ENCODE measurements at regions not wholly inside any gene's neighbourhood (a gene's known extent, or its start where the extent isn't known, plus 50 kb on each side); places are given as distances from the start of the nearest gene placed in this dataset.

DNA sequence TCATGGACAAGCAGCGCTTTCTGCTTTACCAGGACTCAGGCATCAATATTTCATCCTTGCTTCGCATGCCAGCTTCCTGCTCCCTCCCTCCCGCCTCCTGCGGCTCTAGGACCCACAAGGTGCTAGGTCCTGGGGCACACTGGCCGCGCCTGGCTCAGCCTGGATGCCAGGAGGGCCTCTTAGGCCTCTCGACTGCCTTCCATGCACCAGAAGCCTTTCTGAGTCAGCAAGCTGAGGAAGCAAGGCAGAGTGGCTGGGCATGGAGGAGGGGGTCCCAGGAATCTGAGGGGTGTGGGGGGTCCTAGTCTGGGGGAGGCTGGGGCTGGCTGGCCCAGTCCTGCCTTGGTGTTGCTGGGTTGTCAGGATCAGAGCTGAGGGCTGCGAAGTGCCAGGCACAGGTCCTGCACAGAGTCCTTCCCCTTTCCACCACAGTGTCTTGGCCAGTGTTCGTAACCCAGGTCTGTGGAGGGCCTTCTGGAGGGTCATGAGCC is 61.0 kb upstream of the THY1 start:
- intact Hi-C loops (cut with DNase I; ENCODE audit: low total_unique reads) = loop anchor here (5.0 to 10.0 kb wide), 3 partner anchors 161 to 623 kb away; partner anchors contain the start of gene NECTIN1
- WGBS, 2 donors = 89 to 95% methylated on average over 9 of the region's 9 CpGs

DNA sequence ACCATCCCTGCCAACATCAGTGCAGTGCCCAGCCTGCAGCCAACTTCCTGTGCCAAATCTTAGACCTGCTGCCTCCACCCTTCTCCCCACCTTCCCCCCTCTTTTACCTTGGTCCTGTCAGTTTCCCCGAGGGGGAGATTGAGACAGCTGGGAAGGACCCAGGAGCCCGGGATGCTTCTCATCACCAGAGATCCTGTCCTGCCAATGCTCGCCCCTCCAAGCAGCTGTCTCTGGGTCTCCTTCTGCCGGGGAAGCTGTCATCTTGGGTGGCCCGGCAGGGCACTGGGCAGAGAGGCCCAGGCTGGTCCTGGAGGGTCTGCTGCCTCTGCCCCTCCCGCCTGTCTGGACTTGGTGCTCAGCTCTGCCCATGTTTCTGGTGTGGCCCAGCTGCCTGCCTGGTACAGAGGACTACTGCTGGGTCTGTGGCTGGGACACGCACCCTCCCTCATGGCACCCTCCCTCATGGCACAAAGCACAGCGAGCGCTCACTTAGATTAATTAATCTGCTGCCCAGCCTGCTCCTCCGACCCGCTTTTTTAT is 60.4 kb upstream of the THY1 start:
- peak in 1 of 2 donors; percentile 76 for DNase-seq (ENCODE audit: low spot score in 2 of 2)
- TF ChIP-seq, protein P1, sequence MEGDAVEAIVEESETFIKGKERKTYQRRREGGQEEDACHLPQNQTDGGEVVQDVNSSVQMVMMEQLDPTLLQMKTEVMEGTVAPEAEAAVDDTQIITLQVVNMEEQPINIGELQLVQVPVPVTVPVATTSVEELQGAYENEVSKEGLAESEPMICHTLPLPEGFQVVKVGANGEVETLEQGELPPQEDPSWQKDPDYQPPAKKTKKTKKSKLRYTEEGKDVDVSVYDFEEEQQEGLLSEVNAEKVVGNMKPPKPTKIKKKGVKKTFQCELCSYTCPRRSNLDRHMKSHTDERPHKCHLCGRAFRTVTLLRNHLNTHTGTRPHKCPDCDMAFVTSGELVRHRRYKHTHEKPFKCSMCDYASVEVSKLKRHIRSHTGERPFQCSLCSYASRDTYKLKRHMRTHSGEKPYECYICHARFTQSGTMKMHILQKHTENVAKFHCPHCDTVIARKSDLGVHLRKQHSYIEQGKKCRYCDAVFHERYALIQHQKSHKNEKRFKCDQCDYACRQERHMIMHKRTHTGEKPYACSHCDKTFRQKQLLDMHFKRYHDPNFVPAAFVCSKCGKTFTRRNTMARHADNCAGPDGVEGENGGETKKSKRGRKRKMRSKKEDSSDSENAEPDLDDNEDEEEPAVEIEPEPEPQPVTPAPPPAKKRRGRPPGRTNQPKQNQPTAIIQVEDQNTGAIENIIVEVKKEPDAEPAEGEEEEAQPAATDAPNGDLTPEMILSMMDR (IDR thresholded peaks at IDR 0.05) = no peak
- TF ChIP-seq POLR2A (IDR thresholded peaks at IDR 0.05) = no peak
- intact Hi-C loops (cut with DNase I; ENCODE audit: low total_unique reads) = loop anchor here (5.0 to 10.0 kb wide), 3 partner anchors 161 to 624 kb away; partner anchors contain the start of gene NECTIN1
- H3K4me3 ChIP-seq (ENCODE audit: low read depth, poor library complexity, severe bottlenecking) = no peak overlapping the region
- WGBS, 2 donors = 89 to 91% methylated on average over 11 of the region's 11 CpGs

More for the DNA sequence above, 61.0 kb upstream of the THY1 start:
- H3K4me3 ChIP-seq (ENCODE audit: low read depth, poor library complexity, severe bottlenecking) = no peak overlapping the region
- TF ChIP-seq, protein P1 (IDR thresholded peaks at IDR 0.05) = no peak
- no peak for TF ChIP-seq POLR2A (IDR thresholded peaks at IDR 0.05)
- DNase-seq (ENCODE audit: low spot score in 2 of 2) = peak in 1 of 2 donors; percentile 70

DNA sequence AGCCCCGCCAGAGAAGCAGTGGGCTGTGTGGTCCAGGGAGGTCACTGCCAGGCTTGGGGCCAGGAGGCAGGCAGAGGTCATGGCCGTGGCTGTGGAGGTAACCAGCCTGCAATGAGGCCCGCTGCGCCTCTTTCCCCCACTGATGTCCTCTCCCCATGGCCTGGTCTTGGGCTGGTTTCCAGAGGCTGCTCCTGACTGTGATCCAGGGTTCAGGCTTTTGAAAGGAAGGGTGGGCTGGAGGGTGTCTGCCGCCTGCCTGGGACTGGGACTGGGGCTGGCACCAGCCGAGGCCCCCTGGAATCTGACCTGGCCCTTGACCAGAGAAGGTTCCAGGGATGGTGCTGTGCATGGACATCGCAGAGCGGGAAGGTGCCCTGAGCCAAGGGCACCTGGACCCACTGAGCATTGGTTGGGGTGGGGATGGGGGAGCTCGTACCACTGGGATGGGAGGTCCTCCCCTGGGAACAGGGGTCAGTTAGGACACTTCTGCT is 59.6 kb upstream of the THY1 start:
- peak in 1 of 2 donors; percentile 83 for DNase-seq (ENCODE audit: low spot score in 2 of 2)
- intact Hi-C loops (cut with DNase I; ENCODE audit: low total_unique reads) = loop anchor here (5.0 to 10.0 kb wide), 3 partner anchors 162 to 625 kb away; partner anchors contain the start of gene NECTIN1
- 80 to 96% methylated on average over 7 to 9 of the region's 9 CpGs for WGBS, 2 donors
- TF ChIP-seq POLR2A (IDR thresholded peaks at IDR 0.05) = no peak
- TF ChIP-seq, protein P1 (IDR thresholded peaks at IDR 0.05) = no peak
- H3K4me3 ChIP-seq (ENCODE audit: low read depth, poor library complexity, severe bottlenecking) = no peak overlapping the region

DNA sequence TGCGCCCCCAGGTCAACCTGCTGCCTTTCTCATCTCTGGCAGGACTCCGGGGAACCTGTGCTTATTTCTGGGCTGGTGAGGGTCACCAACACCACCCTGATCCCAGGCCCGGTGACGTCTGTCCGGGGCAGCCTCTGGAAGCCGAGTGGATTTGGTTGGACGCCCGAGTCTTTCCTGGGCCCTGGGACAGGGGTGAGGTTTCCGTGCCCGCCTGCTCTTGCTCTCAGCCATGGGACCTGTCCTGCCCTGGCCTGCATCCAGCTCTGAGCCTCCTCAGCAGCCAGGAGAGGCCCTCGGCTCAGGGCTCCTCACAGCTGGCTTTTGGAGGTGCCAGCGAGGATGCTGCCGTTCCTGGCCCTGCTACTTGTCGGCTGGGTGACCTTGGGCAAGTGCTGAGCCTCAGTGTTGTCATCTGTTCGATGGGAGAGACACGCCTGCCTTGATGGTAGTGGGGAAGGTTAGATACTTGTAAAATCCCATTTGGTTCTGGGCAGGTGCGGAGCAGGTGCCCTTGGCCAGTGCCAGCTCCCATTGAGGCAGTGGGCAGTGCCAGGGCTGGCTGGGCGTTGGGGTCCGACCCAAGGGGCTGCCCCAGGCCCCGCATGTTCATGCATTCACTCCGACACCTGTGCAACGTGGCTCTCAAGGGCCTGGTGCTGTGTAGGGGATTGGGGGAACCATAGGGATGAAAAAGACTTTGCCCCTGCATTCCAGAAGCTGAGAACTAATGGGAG is 58.9 kb upstream of the THY1 start:
- peak in 1 of 2 donors; percentile 86 for DNase-seq (ENCODE audit: low spot score in 2 of 2)
- no peak overlapping the region for H3K4me3 ChIP-seq (ENCODE audit: low read depth, poor library complexity, severe bottlenecking)

DNA sequence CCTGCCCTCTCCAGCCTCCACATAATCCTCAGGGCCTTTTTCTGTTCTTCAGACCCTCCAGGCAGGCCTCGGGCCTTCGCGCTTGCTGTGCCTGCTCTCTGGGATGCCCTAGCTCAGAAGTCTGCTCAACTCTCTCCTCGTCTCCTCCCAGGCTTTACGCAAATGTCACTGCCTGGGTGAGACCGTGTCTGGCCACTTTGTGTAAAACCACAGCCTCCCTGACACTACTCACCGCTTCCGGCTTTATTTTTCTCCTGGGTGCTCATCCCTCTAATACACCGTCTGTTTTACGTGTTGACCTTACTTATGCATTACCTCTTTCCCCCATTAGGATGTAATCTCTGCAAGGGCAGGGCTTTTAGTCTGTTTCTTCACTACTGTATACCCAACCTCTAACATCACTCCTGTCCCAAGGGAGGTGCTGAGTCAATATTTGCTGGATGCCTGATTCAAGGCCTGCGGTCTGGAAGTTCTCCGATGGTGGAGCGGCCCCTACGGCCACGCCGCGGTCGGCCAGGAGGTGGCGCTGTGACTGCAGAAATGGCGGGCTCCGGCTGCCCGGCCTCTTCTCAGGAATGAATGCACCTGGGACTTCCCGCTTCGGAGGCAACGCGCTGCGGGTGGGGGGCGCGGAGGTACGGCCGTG is 58.2 kb upstream of the THY1 start:
- WGBS, 2 donors = 27 to 32% methylated on average over 23 to 30 of the region's 31 CpGs
- TF ChIP-seq POLR2A (IDR thresholded peaks at IDR 0.05) = no peak
- TF ChIP-seq, protein P1 (IDR thresholded peaks at IDR 0.05) = peak in 1 of 3 donors; percentile 91
- intact Hi-C loops (cut with DNase I; ENCODE audit: low total_unique reads) = loop anchor here (5.0 to 10.0 kb wide), 3 partner anchors 164 to 626 kb away; partner anchors contain the start of gene NECTIN1
- no peak overlapping the region for H3K4me3 ChIP-seq (ENCODE audit: low read depth, poor library complexity, severe bottlenecking)
- peak; percentile 87 to 97 for DNase-seq (ENCODE audit: low spot score in 2 of 2)

More for the DNA sequence above, 58.9 kb upstream of the THY1 start:
- TF ChIP-seq, protein P1 (IDR thresholded peaks at IDR 0.05) = no peak
- no peak for TF ChIP-seq POLR2A (IDR thresholded peaks at IDR 0.05)
- intact Hi-C loops (cut with DNase I; ENCODE audit: low total_unique reads) = loop anchor here (5.0 to 10.0 kb wide), 3 partner anchors 163 to 625 kb away; partner anchors contain the start of gene NECTIN1
- WGBS, 2 donors = 47 to 56% methylated on average over 15 to 17 of the region's 22 CpGs

Data from lower leg skin (tissue), 4 donors.